ENCODE measurements at regions not wholly inside any gene's neighbourhood (a gene's known extent, or its start where the extent isn't known, plus 50 kb on each side); places are given as distances from the start of the nearest gene placed in this dataset.

DNA sequence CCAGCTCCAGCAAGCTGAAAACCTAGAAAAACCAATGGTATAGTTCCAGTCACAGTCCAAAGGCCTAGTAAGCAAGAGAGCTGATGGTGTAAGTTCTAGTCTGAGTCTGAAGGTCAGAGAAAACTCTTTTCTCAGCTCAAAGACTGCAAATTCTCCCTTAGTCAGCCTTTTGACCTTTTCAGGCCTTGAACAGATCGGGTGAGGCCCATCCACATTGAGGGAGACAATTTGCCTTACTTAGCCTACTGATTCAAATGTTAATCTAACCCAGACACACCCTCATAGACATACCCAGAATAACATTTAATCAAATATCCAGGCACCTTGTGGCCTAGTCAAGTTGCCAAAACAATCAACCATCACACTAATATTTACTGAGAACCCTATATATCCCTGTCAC is 110.8 kb upstream of the KCNJ3 start (continued):
- TF ChIP-seq TAF7 (tag; IDR thresholded peaks at IDR 0.05) = no peak
- TF ChIP-seq ZNF133 (CRISPR knock-in tag; IDR thresholded peaks at IDR 0.05) = no peak
- no peak for TF ChIP-seq KDM1A (IDR thresholded peaks at IDR 0.05)
- no peak for TF ChIP-seq KAT8 (IDR thresholded peaks at IDR 0.05; ENCODE audit: low read depth)
- TF ChIP-seq CEBPB (tag; IDR thresholded peaks at IDR 0.05) = no peak
- TF ChIP-seq SAP30 (IDR thresholded peaks at IDR 0.05; ENCODE audit: borderline replicate concordance, insufficient read depth, low read depth, low read length, poor library complexity, severe bottlenecking) = no peak
- no peak for TF ChIP-seq PTBP1 (IDR thresholded peaks at IDR 0.05; ENCODE audit: low read depth, low read length)
- TF ChIP-seq, protein P1, sequence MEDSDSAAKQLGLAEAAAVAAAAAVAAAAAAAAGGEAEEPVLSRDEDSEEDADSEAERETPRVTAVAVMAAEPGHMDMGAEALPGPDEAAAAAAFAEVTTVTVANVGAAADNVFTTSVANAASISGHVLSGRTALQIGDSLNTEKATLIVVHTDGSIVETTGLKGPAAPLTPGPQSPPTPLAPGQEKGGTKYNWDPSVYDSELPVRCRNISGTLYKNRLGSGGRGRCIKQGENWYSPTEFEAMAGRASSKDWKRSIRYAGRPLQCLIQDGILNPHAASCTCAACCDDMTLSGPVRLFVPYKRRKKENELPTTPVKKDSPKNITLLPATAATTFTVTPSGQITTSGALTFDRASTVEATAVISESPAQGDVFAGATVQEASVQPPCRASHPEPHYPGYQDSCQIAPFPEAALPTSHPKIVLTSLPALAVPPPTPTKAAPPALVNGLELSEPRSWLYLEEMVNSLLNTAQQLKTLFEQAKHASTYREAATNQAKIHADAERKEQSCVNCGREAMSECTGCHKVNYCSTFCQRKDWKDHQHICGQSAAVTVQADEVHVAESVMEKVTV (CRISPR knock-in tag; IDR thresholded peaks at IDR 0.05) = no peak

DNA sequence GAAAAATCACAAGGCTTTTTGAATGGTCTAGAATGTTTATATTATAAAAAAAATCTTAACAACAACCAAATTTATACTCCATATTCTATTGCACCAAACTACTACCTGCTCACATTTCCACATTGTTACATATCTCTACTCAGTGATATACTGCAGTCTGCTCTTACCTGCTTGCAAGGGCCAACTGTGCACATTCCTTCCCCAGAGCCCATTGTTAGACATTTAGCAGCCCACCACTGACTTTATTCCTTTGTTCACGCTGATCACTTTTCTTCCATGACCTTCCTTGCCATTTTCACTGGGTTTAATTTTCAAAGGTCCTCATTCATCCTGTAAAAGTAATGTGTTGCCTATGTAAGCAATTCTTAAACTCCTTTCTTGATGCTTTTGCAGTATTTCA is 109.7 kb upstream of the KCNJ3 start:
- H3K4me1 ChIP-seq (replicated peaks in 1 of 2; ENCODE audit: control insufficient read depth in 2 of 2, insufficient read depth in 2 of 2, low read length in 2 of 2) = no peaks in the 10 kb centered on the region
- no peaks in the 10 kb centered on the region for H3K36me3 ChIP-seq (ENCODE audit: control insufficient read depth, insufficient read depth, low read length)
- no peak overlapping the region for H3K4me3 ChIP-seq
- H3K9ac ChIP-seq (ENCODE audit: insufficient read depth in 1 of 2, low read depth in 2 of 2, low read length in 2 of 2) = no peak overlapping the region
- TF ChIP-seq NR3C1 (CRISPR knock-in tag; IDR thresholded peaks at IDR 0.05) (no peak), YBX1 (IDR thresholded peaks at IDR 0.05) (no peak), RBM22 (IDR thresholded peaks at IDR 0.05; ENCODE audit: low read depth, low read length, poor library complexity, severe bottlenecking) (no peak), ZNF274 (IDR thresholded peaks at IDR 0.05; ENCODE audit: borderline replicate concordance, low read depth, low read length) (no peak), ZNF124 (CRISPR knock-in tag; IDR thresholded peaks at IDR 0.05) (no peak), NELFE (IDR thresholded peaks at IDR 0.05; ENCODE audit: insufficient read depth, insufficient read length) (no peak), GABPB1 (CRISPR knock-in tag; IDR thresholded peaks at IDR 0.05) (no peak), CBX5 (IDR thresholded peaks at IDR 0.05; ENCODE audit: borderline replicate concordance, low read depth) (no peak), ZSCAN29 (IDR thresholded peaks at IDR 0.05) (no peak)
- TF ChIP-seq, protein P2, sequence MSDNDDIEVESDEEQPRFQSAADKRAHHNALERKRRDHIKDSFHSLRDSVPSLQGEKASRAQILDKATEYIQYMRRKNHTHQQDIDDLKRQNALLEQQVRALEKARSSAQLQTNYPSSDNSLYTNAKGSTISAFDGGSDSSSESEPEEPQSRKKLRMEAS (CRISPR knock-in tag; IDR thresholded peaks at IDR 0.05) = no peak
- TF ChIP-seq, protein P3, sequence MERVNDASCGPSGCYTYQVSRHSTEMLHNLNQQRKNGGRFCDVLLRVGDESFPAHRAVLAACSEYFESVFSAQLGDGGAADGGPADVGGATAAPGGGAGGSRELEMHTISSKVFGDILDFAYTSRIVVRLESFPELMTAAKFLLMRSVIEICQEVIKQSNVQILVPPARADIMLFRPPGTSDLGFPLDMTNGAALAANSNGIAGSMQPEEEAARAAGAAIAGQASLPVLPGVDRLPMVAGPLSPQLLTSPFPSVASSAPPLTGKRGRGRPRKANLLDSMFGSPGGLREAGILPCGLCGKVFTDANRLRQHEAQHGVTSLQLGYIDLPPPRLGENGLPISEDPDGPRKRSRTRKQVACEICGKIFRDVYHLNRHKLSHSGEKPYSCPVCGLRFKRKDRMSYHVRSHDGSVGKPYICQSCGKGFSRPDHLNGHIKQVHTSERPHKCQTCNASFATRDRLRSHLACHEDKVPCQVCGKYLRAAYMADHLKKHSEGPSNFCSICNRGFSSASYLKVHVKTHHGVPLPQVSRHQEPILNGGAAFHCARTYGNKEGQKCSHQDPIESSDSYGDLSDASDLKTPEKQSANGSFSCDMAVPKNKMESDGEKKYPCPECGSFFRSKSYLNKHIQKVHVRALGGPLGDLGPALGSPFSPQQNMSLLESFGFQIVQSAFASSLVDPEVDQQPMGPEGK (CRISPR knock-in tag; IDR thresholded peaks at IDR 0.05; ENCODE audit: borderline replicate concordance) = no peak
- ATAC-seq (no peak), DNase-seq (ENCODE audit: extremely low read depth in 1 of 4, low spot score in 3 of 4) (no peak), FAIRE-seq (no peak)
- H3K9me1 ChIP-seq (ENCODE audit: control insufficient read depth, insufficient read depth, low read length) = no peaks in the 10 kb centered on the region
- no TSS peak for BruUV-seq (replicated peaks)
- H3K27me3 ChIP-seq (ENCODE audit: control insufficient read depth in 2 of 2, insufficient read depth in 2 of 2, low read length in 2 of 2) = no peaks in the 10 kb centered on the region
- ChIA-PET CTCF (ENCODE audit: low intra/inter-chr PET ratio) (no interaction called here), POLR2A (interaction anchor here (0.8 kb wide), 1 partner anchor 37 kb away, joined by 3 read pairs; no protein-coding TSS in a partner anchor)
- H3K4me2 ChIP-seq (ENCODE audit: insufficient read depth, low read length) = no peak overlapping the region
- H3K27ac ChIP-seq (ENCODE audit: extremely low read depth, low read depth, low read length) = no peak overlapping the region
- no peaks in the 10 kb centered on the region for H4K20me1 ChIP-seq (replicated peaks; ENCODE audit: control insufficient read depth, insufficient read depth, low read length)
- intact Hi-C loops (cut with micrococcal nuclease) (no loop called here), in situ Hi-C loops (cut with MboI) (no loop called here)
- no peaks in the 10 kb centered on the region for H3K79me2 ChIP-seq (ENCODE audit: control insufficient read depth, insufficient read depth, low read length)
- H2AFZ ChIP-seq (ENCODE audit: low read depth, low read length) = no peak overlapping the region
- 0 out of 2 replicates have a peak, but pooled peaks cover 2% of the 10 kb centered on the region for H3K9me3 ChIP-seq (replicated peaks; ENCODE audit: control insufficient read depth, insufficient read depth, low read depth, low read length)
- WGBS (ENCODE audit: insufficient coverage, low coverage, missing lambda C conversion rate) = 5% methylated on average over 1 of the region's 1 CpG

Data from K562 (cell line).